ENCODE measurements at regions not wholly inside any gene's neighbourhood (a gene's known extent, or its start where the extent isn't known, plus 50 kb on each side); places are given as distances from the start of the nearest gene placed in this dataset.

- DNase-seq (ENCODE audit: low read depth) = no peak
- TF ChIP-seq CTCF (IDR thresholded peaks at IDR 0.05; ENCODE audit: low read depth, low read length) = no peak
- TF ChIP-seq MAX (IDR thresholded peaks at IDR 0.05; ENCODE audit: low read depth, low read length) = no peak
- no peak for TF ChIP-seq MYC (IDR thresholded peaks at IDR 0.05; ENCODE audit: low read depth, low read length)
- TF ChIP-seq POLR2A (IDR thresholded peaks at IDR 0.05; ENCODE audit: extremely low read depth, insufficient read length) = no peak
- no peak overlapping the region for H3K4me3 ChIP-seq (ENCODE audit: low read depth, low read length)
Observed at GRCh38 chr14:97602438-97603117, 805.4 kb downstream of the VRK1 start.

GRCh38 chr14:97603201-97603600 lies 806.0 kb downstream of the VRK1 start:
- no peak for DNase-seq (ENCODE audit: low read depth)
- TF ChIP-seq MYC (IDR thresholded peaks at IDR 0.05; ENCODE audit: low read depth, low read length) = no peak
- no peak for TF ChIP-seq POLR2A (IDR thresholded peaks at IDR 0.05; ENCODE audit: extremely low read depth, insufficient read length)
- TF ChIP-seq CTCF (IDR thresholded peaks at IDR 0.05; ENCODE audit: low read depth, low read length) = no peak
- no peak for TF ChIP-seq MAX (IDR thresholded peaks at IDR 0.05; ENCODE audit: low read depth, low read length)
- H3K4me3 ChIP-seq (ENCODE audit: low read depth, low read length) = no peak overlapping the region

- no peak overlapping the region for H3K4me3 ChIP-seq (ENCODE audit: low read depth, low read length)
- TF ChIP-seq POLR2A (IDR thresholded peaks at IDR 0.05; ENCODE audit: extremely low read depth, insufficient read length) = no peak
- TF ChIP-seq MYC (IDR thresholded peaks at IDR 0.05; ENCODE audit: low read depth, low read length) = no peak
- no peak for TF ChIP-seq CTCF (IDR thresholded peaks at IDR 0.05; ENCODE audit: low read depth, low read length)
- TF ChIP-seq MAX (IDR thresholded peaks at IDR 0.05; ENCODE audit: low read depth, low read length) = no peak
- no peak for DNase-seq (ENCODE audit: low read depth)
Observed at GRCh38 chr14:97604731-97605130, 807.5 kb downstream of the VRK1 start.

GRCh38 chr14:97618401-97618800 lies 821.2 kb downstream of the VRK1 start:
- DNase-seq (ENCODE audit: low read depth) = no peak
- TF ChIP-seq MAX (IDR thresholded peaks at IDR 0.05; ENCODE audit: low read depth, low read length) (no peak), CTCF (IDR thresholded peaks at IDR 0.05; ENCODE audit: low read depth, low read length) (no peak), MYC (IDR thresholded peaks at IDR 0.05; ENCODE audit: low read depth, low read length) (no peak), POLR2A (IDR thresholded peaks at IDR 0.05; ENCODE audit: extremely low read depth, insufficient read length) (no peak)
- H3K4me3 ChIP-seq (ENCODE audit: low read depth, low read length) = no peak overlapping the region

GRCh38 chr14:97618917-97619690 lies 821.9 kb downstream of the VRK1 start:
- no peak for TF ChIP-seq CTCF (IDR thresholded peaks at IDR 0.05; ENCODE audit: low read depth, low read length)
- TF ChIP-seq MAX (IDR thresholded peaks at IDR 0.05; ENCODE audit: low read depth, low read length) = no peak
- no peak for DNase-seq (ENCODE audit: low read depth)
- no peak overlapping the region for H3K4me3 ChIP-seq (ENCODE audit: low read depth, low read length)

All from NB4 (cell line).